GM18499 (cell line): ENCODE measurements at regions not wholly inside any gene's neighbourhood (a gene's known extent, or its start where the extent isn't known, plus 50 kb on each side); places are given as distances from the start of the nearest gene placed in this dataset.
A peak's percentile ranks its signal among the peaks of the same experiment; 100 is the strongest.

Source experiments
- ATAC-seq: cut with Tn5 transposase; IDR thresholded peaks from one replicate; pipeline ENCODE4 v1.9.1; 2021; ENCODE audit warnings: moderate number of reproducible peaks; ENCODE audit not compliant: insufficient read depth, unreplicated experiment

- ATAC-seq = no peak
Measured at GRCh38 chr10:110355141-110355831, 50.6 kb upstream of the SMNDC1 start.

DNA sequence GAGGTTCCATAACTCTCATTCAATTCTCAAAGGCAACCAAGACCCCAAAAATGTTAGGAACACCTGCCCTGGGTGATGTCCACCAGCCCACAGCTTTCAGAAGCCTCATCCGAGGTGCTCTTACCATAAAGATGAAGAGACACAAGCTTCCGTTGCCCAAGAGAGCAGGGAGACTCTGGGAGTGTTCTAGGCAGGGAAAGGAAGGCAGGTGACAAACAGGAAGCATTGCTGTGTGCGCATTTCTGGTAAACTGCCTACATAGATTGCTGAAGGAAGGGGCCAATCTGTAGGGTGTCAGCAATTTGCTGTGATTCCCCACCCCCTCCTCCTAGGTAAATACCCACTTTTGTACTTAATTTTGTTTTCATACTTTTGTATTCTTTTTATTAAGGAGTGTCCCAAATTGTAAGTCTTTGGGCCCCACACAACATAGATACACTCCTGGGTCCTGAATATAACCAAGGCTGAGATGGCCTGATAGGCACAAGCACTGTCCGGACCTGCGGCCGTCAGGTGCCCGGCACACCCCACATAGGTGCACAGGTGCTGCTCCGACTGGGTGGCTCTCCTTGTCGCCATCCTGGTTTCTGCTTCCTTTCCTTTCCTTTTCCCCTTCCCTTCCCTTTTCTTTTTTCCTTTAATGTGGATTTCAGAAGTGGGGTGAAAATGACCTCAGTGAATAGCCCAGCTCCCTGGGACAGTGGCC lies 51.4 kb upstream of the SMNDC1 start:
- no peak for ATAC-seq

DNA sequence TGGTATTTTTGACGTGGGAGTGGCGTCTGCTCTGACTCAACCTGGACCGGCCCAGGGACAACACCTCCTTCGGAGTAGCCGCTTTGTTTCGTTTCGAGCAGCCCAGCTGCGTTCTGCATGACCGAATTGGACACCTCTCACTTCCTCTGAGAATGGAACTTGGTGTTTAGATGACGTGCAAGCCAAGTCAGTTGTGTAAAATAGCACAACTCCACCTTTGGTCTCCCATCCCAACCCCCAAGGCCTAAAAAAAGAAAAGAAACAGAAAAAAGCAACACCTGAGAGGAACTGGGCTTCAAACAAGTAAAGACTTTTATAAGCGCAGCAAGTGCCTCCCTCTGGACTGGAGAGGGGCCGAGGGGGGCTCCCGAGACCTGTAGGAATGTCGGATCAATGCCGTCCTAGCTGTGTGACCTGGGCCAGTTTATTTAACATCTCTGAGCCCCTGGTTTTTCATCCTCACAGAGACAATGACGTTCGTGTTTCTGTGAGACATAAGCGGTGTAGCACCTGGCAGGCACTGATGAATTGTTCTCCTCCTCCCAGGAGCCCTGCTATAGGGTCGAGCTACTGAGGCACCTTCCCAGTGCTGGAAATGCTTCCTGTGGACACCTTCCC lies 52.0 kb upstream of the SMNDC1 start:
- peak; percentile 66 for ATAC-seq

DNA sequence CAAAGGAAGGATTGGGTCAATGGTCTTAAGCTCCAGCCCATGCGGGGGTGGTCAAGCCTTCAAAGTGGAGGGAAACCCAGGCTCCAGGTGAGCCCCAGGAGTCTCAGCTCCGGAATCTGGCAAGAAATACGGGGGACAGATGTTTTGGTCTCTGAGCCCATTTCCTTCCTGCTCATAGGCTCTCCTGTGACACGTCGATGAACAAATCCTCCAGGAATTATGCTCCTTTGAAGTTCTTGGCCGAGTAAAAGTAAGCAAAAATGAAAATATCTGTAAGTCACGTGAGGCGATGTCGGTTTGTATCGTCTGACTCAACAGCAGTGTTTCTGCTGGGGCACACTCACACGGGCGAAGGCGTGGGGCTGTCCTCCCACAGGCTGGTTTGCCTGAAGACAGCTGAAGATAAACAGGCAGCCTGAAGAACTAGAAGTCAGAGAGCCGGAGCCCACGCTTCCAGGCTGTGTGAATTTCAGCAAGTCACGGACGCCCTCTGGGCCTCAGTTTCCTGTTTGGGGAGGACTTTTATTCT lies 52.6 kb upstream of the SMNDC1 start:
- ATAC-seq = no peak

DNA sequence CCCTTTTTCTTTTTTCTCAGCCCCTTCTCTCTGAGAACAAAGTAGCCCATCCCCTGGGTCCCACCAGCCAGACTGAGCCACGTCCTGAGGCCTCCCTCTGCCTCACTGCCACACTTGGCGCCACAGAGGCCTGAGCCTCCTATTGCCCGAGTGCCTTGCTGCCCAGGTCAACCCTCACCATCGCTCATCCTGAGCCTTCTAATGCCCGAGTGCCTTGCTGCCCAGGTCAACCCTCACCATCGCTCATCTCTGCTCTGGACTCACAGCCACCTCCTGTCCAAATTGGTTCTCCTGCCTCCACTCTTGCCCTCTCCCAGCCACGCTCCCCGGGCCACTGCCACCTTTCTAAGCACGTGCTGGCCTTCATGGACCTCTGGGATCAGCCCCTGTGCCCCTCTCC lies 53.2 kb upstream of the SMNDC1 start:
- ATAC-seq = no peak

GRCh38 chr10:110358278-110358677 lies 53.6 kb upstream of the SMNDC1 start:
- ATAC-seq = no peak

DNA sequence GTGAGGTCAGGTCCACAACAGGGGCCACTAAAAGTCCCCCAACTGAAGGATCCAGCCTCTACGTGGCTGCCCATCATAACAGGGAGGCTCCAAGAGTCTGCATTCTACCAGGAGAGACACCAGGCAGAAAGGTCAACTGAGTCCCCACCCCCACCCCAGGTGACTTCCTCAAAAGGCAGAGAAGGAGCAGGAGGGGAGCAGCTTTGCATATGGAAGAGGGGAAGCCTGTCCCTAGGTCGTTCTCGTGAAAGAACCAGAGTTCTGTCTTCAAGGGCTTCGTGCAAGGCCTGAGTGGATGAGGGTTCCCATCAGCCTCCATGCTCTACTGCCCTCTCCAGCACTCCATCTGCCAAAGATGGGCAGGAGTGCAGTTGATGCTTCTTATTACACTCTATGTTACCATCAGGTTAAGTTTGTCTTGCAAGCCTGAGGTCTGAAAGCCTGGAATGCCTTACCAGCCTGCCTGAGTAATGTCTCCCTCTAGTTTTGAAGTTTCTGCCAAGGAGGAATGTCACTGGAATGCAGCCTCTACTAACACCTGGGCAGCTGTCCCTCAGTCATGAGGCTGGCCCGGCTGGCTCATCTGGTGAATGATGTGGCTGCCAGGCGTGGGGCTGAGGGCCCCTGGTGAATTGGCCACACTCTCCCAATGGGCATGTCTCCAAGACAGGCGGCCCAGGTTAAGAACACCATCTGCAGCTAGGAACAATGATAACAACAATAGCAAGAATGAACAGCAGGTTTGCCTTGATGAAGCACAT lies 54.3 kb upstream of the SMNDC1 start:
- no peak for ATAC-seq

DNA sequence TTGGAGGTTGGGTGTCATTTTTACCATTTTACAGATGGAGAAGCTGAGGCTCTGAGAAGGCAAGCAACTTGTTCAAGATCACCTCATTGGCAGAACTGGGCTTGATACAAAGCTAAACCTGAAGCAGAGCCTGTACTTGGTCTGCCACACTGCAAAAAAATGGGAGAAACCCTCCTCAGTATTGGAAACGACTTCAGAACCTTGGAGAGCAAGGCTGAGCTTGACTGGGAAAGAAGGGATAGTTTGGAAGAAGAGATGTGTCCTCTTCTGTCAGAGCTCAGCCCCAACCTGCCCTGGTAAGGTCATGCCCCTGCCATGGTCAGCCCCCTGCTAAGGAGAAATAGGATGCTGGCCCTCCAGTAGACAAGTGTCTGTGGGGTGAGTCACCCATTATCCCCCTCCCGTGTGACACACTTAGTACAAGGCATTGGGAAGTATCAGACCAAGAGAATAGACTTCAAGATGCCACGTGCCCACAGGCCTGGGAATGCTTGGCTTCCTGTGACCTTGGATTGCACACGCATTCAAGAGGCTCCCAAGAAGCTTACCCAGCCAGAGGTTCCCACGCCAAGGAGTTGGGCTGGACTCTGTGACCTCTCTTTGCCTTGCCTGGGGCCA lies 56.2 kb upstream of the SMNDC1 start:
- ATAC-seq = no peak

GRCh38 chr10:110361800-110362456 lies 57.2 kb upstream of the SMNDC1 start:
- ATAC-seq = no peak

- ATAC-seq = no peak
Measured at GRCh38 chr10:110363572-110364411, 59.1 kb upstream of the SMNDC1 start.

- ATAC-seq = no peak
Measured at GRCh38 chr10:110364531-110364937, 59.8 kb upstream of the SMNDC1 start.

GRCh38 chr10:110365356-110366143 lies 60.8 kb upstream of the SMNDC1 start:
- ATAC-seq = no peak

GRCh38 chr10:110366635-110367034 lies 61.9 kb upstream of the SMNDC1 start:
- no peak for ATAC-seq

DNA sequence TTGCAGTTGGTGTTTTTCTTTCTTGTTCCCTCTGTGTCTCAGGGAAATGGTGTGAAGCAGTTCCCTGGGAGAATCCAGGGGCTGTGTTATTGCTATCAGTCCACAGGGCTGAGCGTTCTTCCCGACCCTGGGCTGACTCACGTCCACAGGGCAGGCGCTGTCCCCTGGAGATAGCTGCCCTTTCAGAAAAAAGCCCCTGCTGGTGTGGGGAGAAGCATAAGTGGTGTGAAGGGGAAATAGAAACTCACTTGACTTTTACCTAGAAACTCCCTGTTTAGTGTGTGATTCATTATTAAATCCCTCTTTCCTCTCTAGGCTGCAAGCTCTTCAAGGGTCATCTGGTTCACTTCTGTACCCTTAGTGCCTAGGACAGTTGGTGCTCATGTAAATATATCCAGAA lies 63.3 kb upstream of the SMNDC1 start:
- no peak for ATAC-seq

GRCh38 chr10:110368556-110368955 lies 63.8 kb upstream of the SMNDC1 start:
- ATAC-seq = no peak

GRCh38 chr10:110370006-110370405 lies 65.3 kb upstream of the SMNDC1 start:
- no peak for ATAC-seq

- ATAC-seq = no peak
Measured at GRCh38 chr10:110372656-110373055, 67.9 kb upstream of the SMNDC1 start.

- ATAC-seq = no peak
Measured at GRCh38 chr10:110373059-110373458, 68.3 kb upstream of the SMNDC1 start.
